ENCODE measurements at regions not wholly inside any gene's neighbourhood (a gene's known extent, or its start where the extent isn't known, plus 50 kb on each side); places are given as distances from the start of the nearest gene placed in this dataset.

GRCh38 chr13:83634601-83635000, 247.7 kb downstream of the SLITRK1 start:
- DNase-seq (ENCODE audit: low read depth in 1 of 2, low spot score in 1 of 2): no peak
- H3K27ac ChIP-seq (replicated peaks): no peak overlapping the region

GRCh38 chr13:83633746-83634145, 248.5 kb downstream of the SLITRK1 start:
- Histone ChIP-seq H3K27me3 (ENCODE audit: insufficient read depth, poor library complexity, severe bottlenecking) (no peaks in the 10 kb centered on the region), H3K4me3 (replicated peaks; ENCODE audit: insufficient read depth, low read length) (no peak overlapping the region), H3K27ac (replicated peaks) (no peak overlapping the region)
- TF ChIP-seq GABPA (IDR thresholded peaks at IDR 0.05; ENCODE audit: low read depth): no peak
- no peak for TF ChIP-seq POLR2AphosphoS5 (IDR thresholded peaks at IDR 0.05; ENCODE audit: low read depth)
- DNase-seq (ENCODE audit: low read depth in 1 of 2, low spot score in 1 of 2): no peak

More at GRCh38 chr13:83634601-83635000, 247.7 kb downstream of the SLITRK1 start:
- H3K27me3 ChIP-seq (ENCODE audit: insufficient read depth, poor library complexity, severe bottlenecking): no peaks in the 10 kb centered on the region
- TF ChIP-seq SPI1 (IDR thresholded peaks at IDR 0.05; ENCODE audit: borderline replicate concordance, low read depth) (no peak), GABPA (IDR thresholded peaks at IDR 0.05; ENCODE audit: low read depth) (no peak), REST (IDR thresholded peaks at IDR 0.05; ENCODE audit: insufficient replicate concordance, low read depth) (no peak), POLR2AphosphoS5 (IDR thresholded peaks at IDR 0.05; ENCODE audit: low read depth) (no peak), CTCF (IDR thresholded peaks at IDR 0.05; ENCODE audit: insufficient read depth, low read length) (no peak)
- no peak overlapping the region for H3K4me3 ChIP-seq (replicated peaks; ENCODE audit: insufficient read depth, low read length)

GRCh38 chr13:83622422-83622784, 259.9 kb downstream of the SLITRK1 start:
- TF ChIP-seq SPI1 (IDR thresholded peaks at IDR 0.05; ENCODE audit: borderline replicate concordance, low read depth) (no peak), REST (IDR thresholded peaks at IDR 0.05; ENCODE audit: insufficient replicate concordance, low read depth) (no peak), GABPA (IDR thresholded peaks at IDR 0.05; ENCODE audit: low read depth) (no peak), CTCF (IDR thresholded peaks at IDR 0.05; ENCODE audit: insufficient read depth, low read length) (no peak), POLR2AphosphoS5 (IDR thresholded peaks at IDR 0.05; ENCODE audit: low read depth) (no peak)
- H3K27ac ChIP-seq (replicated peaks): no peak overlapping the region
- DNase-seq (ENCODE audit: low read depth in 1 of 2, low spot score in 1 of 2): no peak

GRCh38 chr13:83621765-83622421, 260.4 kb downstream of the SLITRK1 start:
- Histone ChIP-seq H3K4me3 (replicated peaks; ENCODE audit: insufficient read depth, low read length) (no peak overlapping the region), H3K27ac (replicated peaks) (no peak overlapping the region), H3K27me3 (ENCODE audit: insufficient read depth, poor library complexity, severe bottlenecking) (no peaks in the 10 kb centered on the region)
- TF ChIP-seq GABPA (IDR thresholded peaks at IDR 0.05; ENCODE audit: low read depth) (no peak), SPI1 (IDR thresholded peaks at IDR 0.05; ENCODE audit: borderline replicate concordance, low read depth) (no peak), POLR2AphosphoS5 (IDR thresholded peaks at IDR 0.05; ENCODE audit: low read depth) (no peak), CTCF (IDR thresholded peaks at IDR 0.05; ENCODE audit: insufficient read depth, low read length) (no peak), REST (IDR thresholded peaks at IDR 0.05; ENCODE audit: insufficient replicate concordance, low read depth) (no peak)
- no peak for DNase-seq (ENCODE audit: low read depth in 1 of 2, low spot score in 1 of 2)

More at GRCh38 chr13:83622422-83622784, 259.9 kb downstream of the SLITRK1 start:
- Histone ChIP-seq H3K27me3 (ENCODE audit: insufficient read depth, poor library complexity, severe bottlenecking) (no peaks in the 10 kb centered on the region), H3K4me3 (replicated peaks; ENCODE audit: insufficient read depth, low read length) (no peak overlapping the region)

Data from HL-60 (cell line).